Naive B cell (primary cell): ENCODE measurements at regions not wholly inside any gene's neighbourhood (a gene's known extent, or its start where the extent isn't known, plus 50 kb on each side); places are given as distances from the start of the nearest gene placed in this dataset.

Source experiments
- ATAC-seq, 2 donors: fragments of 150-1000 bp; cut with Tn5 transposase; 2 replicates each; pipeline ENCODE4 v1.10.0; 2021; ENCODE audit warnings: low read depth in 2 of 2, mild to moderate bottlenecking in 2 of 2, moderate library complexity in 2 of 2
- DNase-seq: peaks from one replicate; pipeline ENCODE4 v3.0.0; 2022
- H3K27ac Mint-ChIP-seq, 6 donors: one replicate each; pipeline ENCODE4 v1.8.0; 2020 to 2022; ENCODE audit warnings: mild to moderate bottlenecking in 6 of 6, mixed read lengths in 6 of 6, moderate library complexity in 5 of 6, inconsistent platforms in 2 of 6
- H3K27me3 Mint-ChIP-seq, 3 donors: one replicate each; pipeline ENCODE4 v1.8.0; 2021 to 2022; ENCODE audit warnings: mixed read lengths in 3 of 3, mild to moderate bottlenecking in 1 of 3
- H3K36me3 Mint-ChIP-seq, 2 donors: one replicate each; pipeline ENCODE4 v1.8.0; 2020 to 2022; ENCODE audit warnings: mixed read lengths in 2 of 2, inconsistent platforms in 1 of 2, mild to moderate bottlenecking in 1 of 2
- H3K4me1 Mint-ChIP-seq, 3 donors: one replicate each; pipeline ENCODE4 v1.8.0; 2020 to 2022; ENCODE audit warnings: mixed read lengths in 3 of 3, inconsistent platforms in 1 of 3, mild to moderate bottlenecking in 1 of 3, moderate library complexity in 1 of 3
- H3K4me3 Mint-ChIP-seq, 8 donors: one replicate each; pipeline ENCODE4 v1.8.0; 2020 to 2022; ENCODE audit warnings: mild to moderate bottlenecking in 8 of 8, mixed read lengths in 8 of 8, moderate library complexity in 8 of 8, inconsistent platforms in 2 of 8
- H3K9me3 Mint-ChIP-seq, 7 donors: one replicate each; pipeline ENCODE4 v1.8.0; 2020 to 2022; ENCODE audit warnings: mixed read lengths in 7 of 7, mild to moderate bottlenecking in 5 of 7, inconsistent platforms in 2 of 7, moderate library complexity in 1 of 7

DNA sequence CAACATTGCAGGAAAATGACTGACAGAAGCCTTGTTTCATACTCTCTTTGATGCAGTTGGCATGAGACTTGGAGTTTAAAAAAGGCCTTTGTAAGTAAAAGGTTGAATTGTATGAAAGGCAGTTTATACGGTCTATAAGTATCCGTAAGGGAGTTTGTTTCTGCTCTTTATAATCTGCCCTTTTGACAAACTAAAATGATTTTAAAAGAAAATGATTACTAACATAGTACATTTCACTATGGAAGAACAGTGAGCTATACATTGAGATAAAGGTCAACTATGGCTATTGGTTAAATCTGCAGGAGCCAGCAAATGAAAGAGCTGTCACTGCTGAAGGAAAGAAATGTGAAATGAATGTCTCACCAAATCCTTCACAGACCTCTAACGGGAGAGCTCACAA is 296.1 kb upstream of the SLITRK6 start:
- ATAC-seq (no peak), DNase-seq (no peak)
- Mint-ChIP-seq H3K4me1 (no peaks in the 10 kb centered on the region), H3K36me3 (no peaks in the 10 kb centered on the region), H3K9me3 (peaks cover 0 to 10% (median 3%) of the 10 kb centered on the region in 7 donors), H3K27me3 (no peaks in the 10 kb centered on the region), H3K4me3 (no peak overlapping the region), H3K27ac (no peak overlapping the region)

GRCh38 chr13:86090181-86090580 is 291.0 kb upstream of the SLITRK6 start:
- peaks cover 2 to 10% (median 4%) of the 10 kb centered on the region in 7 donors for H3K9me3 Mint-ChIP-seq
- H3K4me3 Mint-ChIP-seq = no peak overlapping the region
- no peaks in the 10 kb centered on the region for H3K27me3 Mint-ChIP-seq
- H3K36me3 Mint-ChIP-seq = no peaks in the 10 kb centered on the region
- ATAC-seq (no peak), DNase-seq (no peak)
- no peak overlapping the region for H3K27ac Mint-ChIP-seq
- no peaks in the 10 kb centered on the region for H3K4me1 Mint-ChIP-seq

DNA sequence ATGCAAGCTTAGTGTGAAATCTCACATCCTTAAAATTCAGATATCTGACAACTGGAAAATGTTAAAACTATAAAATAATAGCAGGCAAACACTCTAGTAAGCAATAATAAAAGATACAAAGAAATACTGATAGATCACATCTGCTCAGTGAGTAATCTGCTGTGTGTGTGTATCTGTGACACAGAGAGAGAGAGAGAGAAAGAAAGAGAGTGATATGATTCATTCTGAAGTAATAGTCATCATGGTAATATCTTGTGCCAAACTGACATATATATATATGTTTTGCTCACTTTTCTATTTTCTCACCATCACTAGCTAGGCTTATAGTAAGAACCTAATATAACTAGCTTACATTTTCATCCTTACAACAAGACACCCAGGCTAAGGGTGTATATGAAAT is 288.0 kb upstream of the SLITRK6 start:
- H3K27ac Mint-ChIP-seq = no peak overlapping the region
- no peaks in the 10 kb centered on the region for H3K27me3 Mint-ChIP-seq
- no peak overlapping the region for H3K4me3 Mint-ChIP-seq
- DNase-seq = no peak
- peaks cover 2 to 8% (median 3%) of the 10 kb centered on the region in 7 donors for H3K9me3 Mint-ChIP-seq
- no peak for ATAC-seq
- no peaks in the 10 kb centered on the region for H3K4me1 Mint-ChIP-seq
- H3K36me3 Mint-ChIP-seq = no peaks in the 10 kb centered on the region

- no peak for DNase-seq
- peaks cover 0 to 6% (median 0%) of the 10 kb centered on the region in 7 donors for H3K9me3 Mint-ChIP-seq
- H3K27me3 Mint-ChIP-seq = no peaks in the 10 kb centered on the region
- H3K36me3 Mint-ChIP-seq = no peaks in the 10 kb centered on the region
- H3K4me3 Mint-ChIP-seq = no peak overlapping the region
- no peak for ATAC-seq
- no peaks in the 10 kb centered on the region for H3K4me1 Mint-ChIP-seq
- no peak overlapping the region for H3K27ac Mint-ChIP-seq
These were observed 286.7 kb upstream of the SLITRK6 start for GRCh38 chr13:86085890-86086289.

DNA sequence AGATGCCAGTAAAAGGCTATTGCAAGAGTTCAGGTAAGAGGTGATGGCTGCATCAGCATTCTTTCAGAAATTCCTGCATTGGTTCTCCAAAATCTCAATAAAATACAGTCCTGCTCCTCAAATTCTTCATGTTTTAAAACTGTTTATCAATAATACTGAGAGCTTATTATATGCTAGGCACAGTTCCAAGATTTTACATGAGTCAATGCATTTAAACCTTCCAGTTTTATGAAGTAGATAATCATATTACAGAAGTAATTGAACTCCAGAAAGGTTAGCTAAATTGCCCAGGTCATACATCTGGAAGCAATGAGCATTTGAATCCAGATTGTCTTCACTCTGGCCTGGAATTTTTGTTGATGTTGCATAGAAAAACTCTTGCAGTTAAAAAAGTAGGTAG is 282.9 kb upstream of the SLITRK6 start:
- Mint-ChIP-seq H3K27ac (no peak overlapping the region), H3K27me3 (no peaks in the 10 kb centered on the region), H3K4me3 (no peak overlapping the region), H3K36me3 (no peaks in the 10 kb centered on the region), H3K9me3 (peaks cover 0 to 5% (median 0%) of the 10 kb centered on the region in 7 donors), H3K4me1 (no peaks in the 10 kb centered on the region)
- no peak for ATAC-seq
- no peak for DNase-seq

GRCh38 chr13:86080340-86080995 is 281.2 kb upstream of the SLITRK6 start:
- no peaks in the 10 kb centered on the region for H3K27me3 Mint-ChIP-seq
- DNase-seq (no peak), ATAC-seq (no peak)
- H3K36me3 Mint-ChIP-seq = no peaks in the 10 kb centered on the region
- H3K4me3 Mint-ChIP-seq = no peak overlapping the region
- peaks cover 0 to 5% (median 0%) of the 10 kb centered on the region in 7 donors for H3K9me3 Mint-ChIP-seq
- no peak overlapping the region for H3K27ac Mint-ChIP-seq
- no peaks in the 10 kb centered on the region for H3K4me1 Mint-ChIP-seq

DNA sequence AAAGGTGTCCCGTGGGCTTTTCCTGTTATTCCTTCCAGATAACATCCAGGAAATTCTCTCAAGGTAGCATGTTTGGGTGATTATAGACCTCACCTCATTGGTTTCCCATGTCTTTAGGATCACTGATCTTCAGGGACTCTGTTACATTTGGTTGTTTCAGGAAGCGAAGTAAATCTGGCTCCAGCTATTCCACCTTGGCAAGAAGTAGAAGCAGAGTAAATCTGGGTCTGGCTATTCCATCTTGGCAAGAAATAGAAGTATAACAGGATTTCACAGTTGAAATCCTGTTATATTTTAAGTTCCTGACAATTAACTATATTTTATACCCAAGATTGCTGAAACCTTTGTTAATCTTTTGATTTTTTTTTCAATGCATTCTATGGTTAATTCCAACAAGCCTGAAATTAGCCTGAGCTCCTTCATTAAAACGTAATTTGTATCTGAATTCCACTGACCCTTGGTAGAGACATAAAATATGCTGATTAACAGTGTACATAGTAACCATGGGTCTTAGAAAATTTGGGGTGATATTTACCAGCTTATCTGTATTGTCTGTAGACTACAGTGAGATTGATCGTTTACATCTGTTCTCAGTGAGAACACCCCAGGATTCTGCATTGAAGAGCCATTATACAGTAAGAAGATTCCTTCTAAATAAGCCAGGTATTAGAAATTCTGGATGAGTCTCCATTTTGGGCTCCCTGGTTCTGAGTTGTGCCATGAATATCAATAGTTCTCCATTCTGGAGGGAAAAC is 267.6 kb upstream of the SLITRK6 start:
- no peaks in the 10 kb centered on the region for H3K27me3 Mint-ChIP-seq
- ATAC-seq = no peak
- H3K9me3 Mint-ChIP-seq = peaks cover 0 to 15% (median 4%) of the 10 kb centered on the region in 7 donors
- no peak overlapping the region for H3K4me3 Mint-ChIP-seq
- H3K27ac Mint-ChIP-seq = no peak overlapping the region
- DNase-seq = no peak
- H3K4me1 Mint-ChIP-seq = no peaks in the 10 kb centered on the region
- no peaks in the 10 kb centered on the region for H3K36me3 Mint-ChIP-seq

GRCh38 chr13:86052141-86052540 is 252.9 kb upstream of the SLITRK6 start:
- H3K27ac Mint-ChIP-seq = no peak overlapping the region
- DNase-seq (no peak), ATAC-seq (no peak)
- no peak overlapping the region for H3K4me3 Mint-ChIP-seq
- no peaks in the 10 kb centered on the region for H3K4me1 Mint-ChIP-seq
- H3K27me3 Mint-ChIP-seq = no peaks in the 10 kb centered on the region
- no peaks in the 10 kb centered on the region for H3K36me3 Mint-ChIP-seq
- peaks cover 3 to 10% (median 8%) of the 10 kb centered on the region in 7 donors for H3K9me3 Mint-ChIP-seq

DNA sequence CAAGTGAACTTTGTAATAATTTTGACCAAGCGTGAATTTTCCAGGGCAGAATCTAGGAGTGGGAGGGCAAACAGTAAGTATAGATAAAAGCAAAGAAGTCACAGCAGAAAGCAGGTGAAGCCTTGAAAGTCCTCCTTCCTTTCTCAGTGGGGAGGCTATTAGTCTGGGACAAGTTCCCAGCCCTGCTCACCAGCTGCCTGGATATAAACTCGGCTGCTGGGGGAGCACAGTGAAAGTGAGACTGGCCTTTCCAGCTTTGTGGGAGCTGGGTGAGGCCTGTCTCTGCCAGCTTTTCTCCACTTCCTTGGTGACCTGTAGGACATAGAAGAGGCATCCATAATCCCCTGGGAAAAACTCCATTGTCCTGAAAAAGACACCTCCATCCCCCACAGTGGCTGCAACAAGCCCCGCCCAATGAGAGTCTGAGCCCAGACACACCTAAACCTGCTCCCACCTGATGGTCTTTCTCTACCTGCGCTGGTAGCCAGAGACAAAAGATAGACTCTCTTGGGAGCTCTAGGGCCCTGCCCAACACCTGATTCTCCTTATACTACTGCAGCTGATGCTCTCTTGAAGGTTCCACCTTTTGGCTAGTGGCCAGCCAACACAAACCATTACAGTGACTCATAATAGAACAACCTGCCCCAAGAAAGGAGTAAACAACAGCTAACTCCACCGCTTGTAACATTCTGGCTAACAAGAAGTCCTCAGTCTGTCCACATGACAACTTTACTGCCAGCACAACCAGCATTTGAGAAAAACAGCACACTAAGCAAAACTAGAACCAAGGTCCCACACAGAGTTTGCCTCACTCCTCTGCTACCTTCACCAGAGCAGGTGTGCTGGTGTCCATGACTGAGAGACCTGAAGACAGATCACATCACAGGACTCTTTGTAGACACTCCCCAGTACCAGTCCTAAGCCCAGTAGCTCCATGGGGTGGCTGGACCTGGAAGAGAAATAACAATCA is 252.2 kb upstream of the SLITRK6 start:
- no peak overlapping the region for H3K27ac Mint-ChIP-seq
- H3K36me3 Mint-ChIP-seq = no peaks in the 10 kb centered on the region
- peak overlapping the region in 2 of 8 donors; percentile 16 to 49 for H3K4me3 Mint-ChIP-seq
- DNase-seq (no peak), ATAC-seq (no peak)
- no peaks in the 10 kb centered on the region for H3K4me1 Mint-ChIP-seq
- no peaks in the 10 kb centered on the region for H3K27me3 Mint-ChIP-seq
- peaks cover 3 to 10% (median 8%) of the 10 kb centered on the region in 7 donors for H3K9me3 Mint-ChIP-seq

GRCh38 chr13:86038490-86038889 is 239.3 kb upstream of the SLITRK6 start:
- H3K4me3 Mint-ChIP-seq = no peak overlapping the region
- no peaks in the 10 kb centered on the region for H3K27me3 Mint-ChIP-seq
- no peaks in the 10 kb centered on the region for H3K36me3 Mint-ChIP-seq
- DNase-seq (no peak), ATAC-seq (no peak)
- peaks cover 0 to 6% (median 2%) of the 10 kb centered on the region in 7 donors for H3K9me3 Mint-ChIP-seq
- H3K27ac Mint-ChIP-seq = no peak overlapping the region
- H3K4me1 Mint-ChIP-seq = no peaks in the 10 kb centered on the region

- H3K9me3 Mint-ChIP-seq = peaks cover 0 to 5% (median 3%) of the 10 kb centered on the region in 7 donors
- H3K4me3 Mint-ChIP-seq = no peak overlapping the region
- H3K27me3 Mint-ChIP-seq = no peaks in the 10 kb centered on the region
- no peaks in the 10 kb centered on the region for H3K36me3 Mint-ChIP-seq
- no peak for DNase-seq
- no peaks in the 10 kb centered on the region for H3K4me1 Mint-ChIP-seq
- ATAC-seq = no peak
- no peak overlapping the region for H3K27ac Mint-ChIP-seq
These were observed 221.3 kb upstream of the SLITRK6 start for GRCh38 chr13:86020351-86021002.

GRCh38 chr13:86006317-86006716 is 207.1 kb upstream of the SLITRK6 start:
- no peak for DNase-seq
- no peaks in the 10 kb centered on the region for H3K36me3 Mint-ChIP-seq

GRCh38 chr13:86003029-86003428 is 203.8 kb upstream of the SLITRK6 start:
- no peaks in the 10 kb centered on the region for H3K4me1 Mint-ChIP-seq

More at GRCh38 chr13:86006317-86006716, 207.1 kb upstream of the SLITRK6 start:
- Mint-ChIP-seq H3K27ac (no peak overlapping the region), H3K27me3 (no peaks in the 10 kb centered on the region), H3K4me3 (no peak overlapping the region), H3K9me3 (peaks cover 0 to 4% (median 2%) of the 10 kb centered on the region in 7 donors), H3K4me1 (no peaks in the 10 kb centered on the region)
- no peak for ATAC-seq

More at GRCh38 chr13:86003029-86003428, 203.8 kb upstream of the SLITRK6 start:
- Mint-ChIP-seq H3K4me3 (no peak overlapping the region), H3K9me3 (no peaks in the 10 kb centered on the region), H3K27me3 (no peaks in the 10 kb centered on the region), H3K27ac (no peak overlapping the region), H3K36me3 (no peaks in the 10 kb centered on the region)
- DNase-seq (no peak), ATAC-seq (no peak)
